ENCODE measurements at regions not wholly inside any gene's neighbourhood (a gene's known extent, or its start where the extent isn't known, plus 50 kb on each side); places are given as distances from the start of the nearest gene placed in this dataset.
A peak's percentile ranks its signal among the peaks of the same experiment; 100 is the strongest.

- no peak for DNase-seq (ENCODE audit: extremely low read depth, low read depth)
- peak; percentile 72 for TF ChIP-seq CTCF (IDR thresholded peaks at IDR 0.05; ENCODE audit: low read depth, low read length, missing control alignments)
- H3K4me3 ChIP-seq (replicated peaks; ENCODE audit: low read depth, low read length) = no peak overlapping the region
Observed at GRCh38 chr20:51326201-51326819, 216.2 kb downstream of the NFATC2 start.

GRCh38 chr20:51322164-51322707 is 220.3 kb downstream of the NFATC2 start:
- no peak for DNase-seq (ENCODE audit: extremely low read depth, low read depth)
- H3K4me3 ChIP-seq (replicated peaks; ENCODE audit: low read depth, low read length) = no peak overlapping the region
- no peak for TF ChIP-seq CTCF (IDR thresholded peaks at IDR 0.05; ENCODE audit: low read depth, low read length, missing control alignments)

GRCh38 chr20:51321343-51322163 is 221.0 kb downstream of the NFATC2 start:
- DNase-seq (ENCODE audit: extremely low read depth, low read depth) = no peak
- no peak for TF ChIP-seq CTCF (IDR thresholded peaks at IDR 0.05; ENCODE audit: low read depth, low read length, missing control alignments)
- no peak overlapping the region for H3K4me3 ChIP-seq (replicated peaks; ENCODE audit: low read depth, low read length)

GRCh38 chr20:51319522-51319921 is 223.0 kb downstream of the NFATC2 start:
- TF ChIP-seq CTCF (IDR thresholded peaks at IDR 0.05; ENCODE audit: low read depth, low read length, missing control alignments) = no peak
- no peak overlapping the region for H3K4me3 ChIP-seq (replicated peaks; ENCODE audit: low read depth, low read length)
- DNase-seq (ENCODE audit: extremely low read depth, low read depth) = no peak

GRCh38 chr20:51318058-51318949 is 224.2 kb downstream of the NFATC2 start:
- H3K4me3 ChIP-seq (replicated peaks; ENCODE audit: low read depth, low read length) = no peak overlapping the region
- TF ChIP-seq CTCF (IDR thresholded peaks at IDR 0.05; ENCODE audit: low read depth, low read length, missing control alignments) = peak; percentile 77
- DNase-seq (ENCODE audit: extremely low read depth, low read depth) = no peak

- H3K4me3 ChIP-seq (replicated peaks; ENCODE audit: low read depth, low read length) = no peak overlapping the region
- DNase-seq (ENCODE audit: extremely low read depth, low read depth) = no peak
- no peak for TF ChIP-seq CTCF (IDR thresholded peaks at IDR 0.05; ENCODE audit: low read depth, low read length, missing control alignments)
Observed at GRCh38 chr20:51315390-51315789, 227.1 kb downstream of the NFATC2 start.
